ENCODE measurements at regions not wholly inside any gene's neighbourhood (a gene's known extent, or its start where the extent isn't known, plus 50 kb on each side); places are given as distances from the start of the nearest gene placed in this dataset.

- no peaks in the 10 kb centered on the region for H3F3A ChIP-seq (replicated peaks; ENCODE audit: low read depth)
- H2AFZ ChIP-seq: no peak overlapping the region
- TF ChIP-seq CTCF (conservative IDR thresholded peaks at IDR 0.05; ENCODE audit: low read depth in 2 of 2) (no peak), ZNF114 (CRISPR knock-in tag; IDR thresholded peaks at IDR 0.05) (no peak), POLR2AphosphoS5 (IDR thresholded peaks at IDR 0.05; ENCODE audit: low read depth) (no peak), STAT1 (IDR thresholded peaks at IDR 0.05; ENCODE audit: unreplicated experiment) (no peak), CREB1 (CRISPR knock-in tag; IDR thresholded peaks at IDR 0.05; ENCODE audit: low read depth) (no peak), EZH2phosphoT487 (IDR thresholded peaks at IDR 0.05; ENCODE audit: unreplicated experiment) (no peak), ETS1 (IDR thresholded peaks at IDR 0.05) (no peak), ZNF331 (CRISPR knock-in tag; IDR thresholded peaks at IDR 0.05; ENCODE audit: low read depth) (no peak), REST (IDR thresholded peaks at IDR 0.05; ENCODE audit: unreplicated experiment) (no peak), ZNF462 (CRISPR knock-in tag; IDR thresholded peaks at IDR 0.05) (no peak), NANOG (IDR thresholded peaks at IDR 0.05; ENCODE audit: borderline replicate concordance) (no peak)
- no peaks in the 10 kb centered on the region for H3K27me3 ChIP-seq (ENCODE audit: insufficient read depth)
- no peaks in the 10 kb centered on the region for H3K9me2 ChIP-seq (ENCODE audit: insufficient read depth)
- no peak overlapping the region for H3K27ac ChIP-seq (ENCODE audit: low read depth)
- no peaks in the 10 kb centered on the region for H3K79me2 ChIP-seq (replicated peaks; ENCODE audit: insufficient read depth)
- H3K4me1 ChIP-seq (ENCODE audit: insufficient read depth): peaks cover 5% of the 10 kb centered on the region; the same call in 1 of the 2 replicates
- no peaks in the 10 kb centered on the region for H4K20me1 ChIP-seq (replicated peaks; ENCODE audit: insufficient read depth)
- H3K4me3 ChIP-seq: no peak overlapping the region
- H3K4me1 Mint-ChIP-seq: peaks cover 17% of the 10 kb centered on the region
- H3K27ac Mint-ChIP-seq: no peak overlapping the region
- DNase-seq (ENCODE audit: low spot score) (peak; percentile 14), ATAC-seq (peak; percentile 80)
- no peaks in the 10 kb centered on the region for H3K27me3 Mint-ChIP-seq (ENCODE audit: insufficient read depth, low read depth, poor library complexity)
- no peaks in the 10 kb centered on the region; the same call in 2 of the 3 replicates for H3K9me3 Mint-ChIP-seq
- H3K36me3 Mint-ChIP-seq (ENCODE audit: low read depth): no peaks in the 10 kb centered on the region; the same call in 2 of the 3 replicates
- no peaks in the 10 kb centered on the region for H3K36me3 ChIP-seq (ENCODE audit: insufficient read depth)
- 0 out of 2 replicates have a peak overlapping the region, but pooled peaks have one; percentile 8 for H3K4me2 ChIP-seq
- no peak overlapping the region for H3K4me3 Mint-ChIP-seq
Observed at GRCh38 chr16:59201160-59201559, 467.0 kb upstream of the GOT2 start.
